ENCODE measurements at regions not wholly inside any gene's neighbourhood (a gene's known extent, or its start where the extent isn't known, plus 50 kb on each side); places are given as distances from the start of the nearest gene placed in this dataset.
"Not testable (repeated sequence)": the region's sequence is repeated elsewhere in the genome, so short reads cannot be mapped to it uniquely, and the experiment has no call there.

DNA sequence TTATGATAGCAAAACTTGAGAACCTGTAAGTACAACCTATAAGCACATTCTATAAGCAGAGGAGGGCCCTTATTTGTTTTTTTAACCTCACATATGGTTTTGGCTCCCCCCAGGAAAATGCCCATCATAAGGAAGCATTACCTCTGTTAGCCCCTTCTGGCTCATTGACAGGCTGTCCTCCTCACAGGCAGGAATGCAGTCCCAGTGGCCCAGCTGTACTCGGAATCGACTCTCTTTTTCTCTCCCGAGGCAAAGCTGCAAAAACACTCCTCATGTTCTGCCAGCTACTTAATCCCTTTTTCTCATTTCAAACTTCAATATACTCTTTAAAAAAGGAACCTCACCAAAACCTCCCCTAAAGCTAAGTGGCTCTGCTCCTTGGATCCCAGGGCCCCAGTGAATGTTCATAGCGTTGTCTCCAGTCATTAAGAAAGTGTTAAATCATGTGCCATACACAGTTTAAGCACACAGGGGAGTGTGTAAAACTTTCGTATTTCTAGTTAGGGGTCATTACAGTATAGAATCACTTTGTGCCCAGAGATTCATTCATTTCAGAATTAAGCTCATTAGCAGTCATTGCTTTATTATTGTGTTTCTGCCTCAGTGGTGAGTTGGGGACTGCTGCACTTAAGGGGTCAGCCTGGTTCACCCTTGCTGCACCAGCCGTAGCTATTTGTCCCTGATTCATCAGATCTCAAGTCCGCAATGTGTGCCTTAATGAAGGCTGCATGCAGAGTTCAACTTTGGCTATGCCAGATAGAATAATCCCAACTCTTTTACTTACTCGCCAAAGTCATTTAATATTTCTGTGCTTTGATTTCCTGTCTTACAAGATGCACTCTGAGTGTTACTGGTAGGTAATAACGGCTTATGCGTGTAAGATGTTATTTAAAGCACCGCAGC, 57.6 kb downstream of the JRKL start:
- no peak for DNase-seq

DNA sequence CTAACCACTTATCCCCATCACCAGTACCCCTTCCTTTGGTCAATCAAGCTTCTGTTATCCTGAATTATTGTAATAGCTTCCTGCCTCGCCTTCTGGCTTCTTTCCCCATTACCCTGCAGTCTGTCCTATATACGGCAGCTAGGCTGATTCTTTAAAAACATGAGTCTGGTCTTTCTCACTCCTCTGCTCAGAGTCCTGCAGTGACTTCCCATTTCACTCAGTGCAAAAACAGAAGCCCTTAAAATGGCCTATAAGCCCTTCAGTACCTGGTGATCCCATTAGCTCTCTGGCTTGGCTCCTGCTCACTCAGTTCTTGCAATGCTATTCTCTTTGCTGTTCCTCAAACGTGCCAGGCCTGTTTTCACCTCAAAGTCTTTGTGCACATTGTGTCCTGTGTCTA, 58.4 kb downstream of the JRKL start:
- DNase-seq: no peak

DNA sequence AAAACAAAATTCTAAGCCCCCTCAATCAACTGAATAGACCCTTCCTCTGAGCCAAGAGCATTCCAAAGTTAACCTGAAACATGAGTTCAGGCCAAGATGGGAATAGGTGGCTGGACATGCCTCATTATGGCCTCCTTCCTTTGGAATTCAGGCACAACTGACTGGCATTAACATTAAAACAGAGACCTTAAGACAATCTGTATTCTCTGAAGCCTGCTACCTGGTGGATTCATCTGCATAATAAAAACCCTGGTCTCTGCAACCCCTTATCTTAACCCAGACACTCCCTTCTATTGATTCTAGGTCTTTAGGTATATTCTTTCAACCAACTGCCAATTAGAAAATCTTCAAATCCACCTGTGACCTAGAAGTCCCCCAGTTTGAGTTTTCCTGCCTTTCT, 66.3 kb downstream of the JRKL start:
- DNase-seq: no peak

DNA sequence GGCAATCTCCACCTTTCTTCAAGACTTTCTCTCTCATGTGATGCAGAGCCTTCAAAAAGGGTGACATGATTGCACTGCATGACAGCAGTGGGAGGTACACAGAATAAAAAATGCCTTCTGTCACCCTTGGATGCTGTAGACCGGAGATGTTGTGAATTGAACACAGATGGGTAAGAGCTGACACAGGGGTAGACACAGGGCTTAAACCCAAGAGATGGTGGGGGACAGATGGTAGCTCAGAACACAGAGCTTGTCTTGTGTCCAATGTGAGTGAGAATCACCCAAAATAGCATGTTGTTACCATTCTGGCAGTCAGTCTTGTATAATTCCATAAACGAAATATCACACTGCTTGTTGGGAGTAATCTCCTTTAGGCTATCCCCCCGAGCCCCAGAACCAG, 69.9 kb downstream of the JRKL start:
- no peak for DNase-seq

DNA sequence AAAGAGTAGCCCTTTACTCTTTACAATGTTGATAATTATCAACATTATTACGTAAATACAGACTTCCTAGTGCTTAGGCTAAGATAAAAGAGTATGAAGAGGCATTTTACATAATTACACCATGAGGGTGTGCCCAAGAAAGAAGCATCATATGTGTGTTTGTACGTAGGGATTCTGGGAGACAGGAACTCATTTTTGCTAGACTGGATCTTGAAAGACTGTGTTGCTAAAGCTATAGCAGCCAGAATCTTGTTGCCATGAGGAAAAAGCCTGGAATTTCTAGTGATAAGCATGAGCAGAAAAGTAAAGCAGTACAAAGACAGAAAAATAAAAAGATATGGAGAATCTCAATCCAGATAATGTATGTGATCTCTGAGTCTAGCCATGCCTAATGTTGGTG, 72.1 kb downstream of the JRKL start:
- no peak for DNase-seq

DNA sequence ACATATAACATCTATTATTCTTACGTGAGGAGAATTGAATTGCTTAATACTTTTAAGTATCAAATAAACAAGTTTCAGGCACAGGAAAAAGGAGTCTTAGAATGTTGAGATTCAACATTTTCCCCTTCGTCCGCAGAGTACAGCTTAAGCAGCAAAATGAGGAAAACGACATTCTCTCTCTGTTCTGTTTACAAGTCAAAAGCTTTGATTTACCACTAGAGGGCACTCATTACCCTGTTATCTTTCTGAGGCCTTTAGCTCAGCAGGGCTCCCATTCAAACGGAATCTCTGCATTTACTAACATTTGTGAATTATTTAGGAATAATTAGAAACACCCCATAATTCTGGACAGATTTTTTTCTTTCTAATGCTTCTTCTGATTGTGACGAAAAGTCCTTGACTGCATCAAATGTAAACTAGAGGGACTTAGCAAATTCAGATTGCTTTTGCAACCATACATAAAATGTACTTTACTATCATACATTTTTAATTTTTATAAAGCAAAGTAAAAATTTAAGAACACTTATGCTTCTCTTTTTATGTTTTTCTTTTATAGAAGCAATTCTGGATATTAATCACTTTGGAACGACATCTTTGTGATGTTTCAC, 75.0 kb downstream of the JRKL start:
- no peak for DNase-seq

DNA sequence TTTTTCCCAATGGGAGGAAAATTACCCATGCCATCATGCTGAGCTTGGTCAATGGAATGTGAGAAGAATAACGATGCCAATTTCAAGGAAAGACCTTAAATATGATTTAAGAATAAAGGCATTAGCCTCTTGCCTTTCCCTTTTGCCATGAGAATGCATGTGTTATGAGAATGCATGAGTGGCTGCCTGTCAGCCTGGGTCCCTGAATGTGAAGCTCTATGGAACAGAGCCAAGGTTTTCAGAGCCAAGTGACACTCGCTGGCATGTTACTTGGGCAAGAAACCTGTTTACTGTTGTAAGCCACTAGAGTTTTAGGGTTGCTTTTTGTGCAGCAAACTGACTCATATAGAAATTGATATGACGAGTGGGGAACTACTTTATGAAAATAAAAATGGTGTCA, 75.7 kb downstream of the JRKL start:
- no peak for DNase-seq

DNA sequence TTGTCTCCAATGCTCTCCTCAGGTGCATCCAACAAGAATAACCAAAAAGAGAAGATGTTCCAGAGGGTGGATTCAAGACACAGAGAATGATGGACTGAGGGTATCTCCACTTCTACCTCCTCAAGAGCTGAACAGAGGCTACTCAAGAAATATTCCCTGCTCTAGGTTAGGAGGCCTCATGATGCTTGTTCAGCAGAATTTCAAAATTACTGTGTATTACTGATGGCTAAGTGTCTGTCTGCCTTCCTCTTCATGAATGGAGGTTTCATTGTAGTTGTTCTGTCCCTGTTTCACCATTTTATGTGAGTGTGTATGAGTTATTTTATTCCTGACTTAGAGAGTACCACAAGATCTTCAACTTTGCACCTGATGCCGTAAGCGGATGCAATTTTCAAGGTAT, 76.8 kb downstream of the JRKL start:
- no peak for DNase-seq

DNA sequence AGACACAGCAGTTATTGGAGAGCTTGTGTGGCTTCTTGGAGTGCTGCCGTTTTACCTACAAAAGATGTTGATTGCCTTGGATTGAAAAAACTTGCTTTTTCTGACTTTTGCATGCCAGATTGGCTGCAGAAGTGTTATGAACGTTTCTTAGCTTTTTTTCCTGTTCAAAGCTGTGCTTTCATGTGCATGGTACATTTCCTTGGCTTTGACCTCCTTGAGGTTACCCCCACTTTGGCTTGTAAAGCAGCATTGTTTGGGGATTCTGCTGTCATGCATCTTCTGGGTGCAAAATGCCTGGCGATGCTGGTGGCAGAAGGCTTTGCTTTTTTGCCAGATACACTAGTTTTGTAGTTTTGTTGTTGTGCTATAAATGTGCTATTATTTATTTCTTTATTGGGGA, 80.0 kb downstream of the JRKL start:
- no peak for DNase-seq

DNA sequence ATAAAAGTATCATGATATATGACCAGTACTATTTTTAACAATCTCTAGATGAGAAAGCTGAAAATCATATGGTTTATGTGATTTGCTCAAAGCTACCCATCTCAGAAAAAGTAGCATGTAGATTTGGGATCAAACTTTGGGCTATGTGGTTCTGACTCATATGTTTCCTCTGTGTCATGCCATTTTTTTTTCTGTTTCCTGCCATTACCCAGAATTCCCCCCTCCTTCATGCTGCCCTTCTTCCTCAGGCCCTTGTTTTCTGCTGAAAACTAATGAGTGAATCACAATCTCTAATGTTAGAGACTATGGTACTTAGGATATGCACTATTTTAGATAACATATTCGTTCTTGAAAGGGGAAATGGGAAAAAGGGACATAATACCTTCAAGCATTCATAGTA, 80.7 kb downstream of the JRKL start:
- DNase-seq: no peak

DNA sequence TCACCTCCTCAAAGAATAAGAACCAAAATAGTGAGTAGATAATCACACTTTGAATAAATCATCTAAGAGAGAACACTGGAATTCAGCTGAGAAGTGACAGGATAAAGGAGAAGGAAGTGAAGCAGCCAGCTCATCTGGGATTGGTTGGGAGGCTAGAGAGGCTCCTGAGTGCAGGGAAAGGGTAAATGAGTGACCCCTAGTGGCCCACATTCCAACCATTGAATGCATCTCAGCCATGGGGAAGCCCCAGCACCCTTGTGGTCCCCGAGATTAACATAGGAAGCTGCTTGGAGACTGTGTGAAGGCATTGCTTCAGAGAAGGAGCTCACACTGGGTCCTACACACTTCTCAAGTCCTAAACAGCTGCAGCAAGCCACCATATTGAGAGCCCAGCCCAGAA, 82.3 kb downstream of the JRKL start:
- DNase-seq: no peak

DNA sequence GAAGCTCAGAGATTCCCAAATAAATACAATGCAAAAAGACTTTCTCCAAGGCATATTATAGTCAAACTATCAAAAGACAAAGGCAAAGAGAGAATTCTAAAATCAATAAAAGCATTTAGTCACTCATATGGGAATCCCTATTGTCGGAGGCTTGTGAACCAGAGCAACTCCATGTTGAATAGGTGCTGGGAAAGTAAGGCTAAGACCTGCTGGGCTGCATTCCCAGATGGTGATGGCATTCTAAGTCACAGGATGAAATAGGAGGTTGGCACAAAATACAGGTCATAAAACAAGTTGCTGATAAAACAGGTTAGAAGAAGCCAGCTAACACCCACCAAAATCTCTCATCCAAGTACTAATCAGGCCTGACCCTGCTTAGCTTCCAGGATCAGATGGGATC, 84.5 kb downstream of the JRKL start:
- DNase-seq: no peak

DNA sequence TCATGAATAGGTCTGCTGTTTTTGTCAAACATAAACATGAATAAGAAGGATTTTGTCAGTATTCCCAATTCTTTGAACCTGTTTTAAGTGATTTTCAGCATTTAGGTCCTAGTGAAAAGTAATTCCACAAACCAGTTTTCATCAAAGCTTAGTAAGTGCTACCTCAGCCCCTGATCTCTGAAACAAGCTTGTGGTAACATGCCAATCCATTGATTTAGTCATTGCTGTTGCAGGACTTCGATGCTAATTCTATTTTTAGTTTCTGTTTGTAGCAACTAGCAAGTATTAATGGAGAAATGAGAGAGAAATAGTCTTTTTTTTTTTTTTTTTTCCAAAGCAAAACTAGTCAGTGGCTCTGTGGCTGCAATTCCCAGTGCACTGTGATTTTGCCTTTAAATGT, 91.4 kb downstream of the JRKL start:
- DNase-seq: no peak

DNA sequence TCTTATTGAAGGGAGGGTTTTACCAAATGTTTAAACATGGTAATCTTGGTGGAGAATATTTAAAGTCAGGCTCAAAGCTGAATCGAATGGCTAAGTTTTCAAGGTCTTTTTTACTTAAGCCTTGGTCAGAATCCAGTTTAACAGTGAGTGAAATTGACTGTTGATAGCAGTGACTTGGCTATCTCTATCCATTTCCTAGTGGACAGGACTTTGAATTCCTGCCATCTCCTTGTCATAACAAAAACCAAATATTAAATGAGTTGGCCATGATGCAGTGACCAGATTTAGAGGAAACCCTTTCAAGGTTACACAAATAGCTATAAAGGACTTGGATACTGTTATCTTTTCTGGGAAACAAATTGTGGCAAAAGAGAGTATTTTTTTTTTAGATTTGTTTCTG, 92.0 kb downstream of the JRKL start:
- DNase-seq: no peak

DNA sequence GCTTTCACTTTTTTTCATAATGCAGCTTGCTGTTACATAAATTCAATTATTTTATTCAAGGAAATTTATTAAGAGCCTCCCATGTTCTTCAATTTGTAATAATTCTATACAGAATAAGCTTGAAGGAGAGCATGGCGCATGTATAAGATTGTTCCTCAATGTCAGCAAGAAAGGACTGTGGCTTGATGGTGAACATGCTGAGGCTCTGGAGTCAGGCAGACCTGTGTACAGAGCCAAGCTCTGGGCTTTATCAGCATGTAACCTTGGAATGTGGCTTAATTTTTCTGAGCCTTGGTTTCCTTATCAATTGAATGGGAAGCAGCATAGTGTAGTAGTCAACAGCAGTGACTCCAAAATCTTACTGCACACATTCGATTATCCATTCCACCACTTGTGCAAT, 92.4 kb downstream of the JRKL start:
- no peak for DNase-seq

DNA sequence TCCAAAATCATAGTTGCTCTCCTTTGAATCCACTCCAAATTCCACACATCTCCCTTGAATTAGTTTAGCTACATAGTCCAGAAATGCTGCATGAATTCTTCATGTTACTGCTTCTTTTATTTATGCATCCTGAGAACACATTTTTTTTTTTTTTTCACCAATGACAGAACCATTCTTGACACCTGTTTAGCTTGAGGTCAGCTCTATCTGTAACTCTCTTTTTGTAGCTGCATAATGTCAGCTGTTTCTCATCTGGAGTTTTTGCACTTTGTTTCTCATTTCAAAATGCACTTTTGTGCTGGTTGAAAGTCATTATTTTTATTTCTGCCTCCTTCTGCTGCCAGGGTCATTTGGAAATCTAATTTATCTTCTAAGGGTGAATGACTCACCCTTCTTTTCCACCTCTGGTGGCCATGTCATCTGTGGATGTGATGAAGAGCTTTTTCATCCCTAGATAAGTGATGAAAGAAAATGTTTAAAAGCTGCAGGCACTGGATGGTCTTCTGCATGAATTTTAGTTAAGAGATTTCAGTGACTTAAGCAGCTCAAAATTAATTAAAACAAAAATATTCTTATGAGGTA, 93.7 kb downstream of the JRKL start:
- no peak for DNase-seq

DNA sequence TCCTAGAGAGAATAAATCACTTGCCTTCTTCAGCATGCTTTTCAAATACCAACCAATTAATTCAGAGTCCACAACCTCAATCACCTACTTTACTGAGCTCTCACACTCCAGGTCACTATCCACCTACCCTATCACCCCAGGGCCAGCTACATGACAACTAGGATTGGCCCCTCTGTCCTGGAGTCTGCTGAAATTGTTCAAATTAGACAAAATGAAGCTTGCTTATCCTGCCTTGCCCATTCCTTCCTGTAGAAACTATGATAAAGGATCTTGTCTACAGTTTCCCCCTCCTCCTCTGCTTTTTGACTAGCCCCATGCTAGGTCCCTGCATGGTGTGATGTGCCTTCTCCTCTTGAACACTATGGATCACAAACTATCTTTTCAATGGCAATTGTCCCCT, 94.5 kb downstream of the JRKL start:
- DNase-seq: no peak

DNA sequence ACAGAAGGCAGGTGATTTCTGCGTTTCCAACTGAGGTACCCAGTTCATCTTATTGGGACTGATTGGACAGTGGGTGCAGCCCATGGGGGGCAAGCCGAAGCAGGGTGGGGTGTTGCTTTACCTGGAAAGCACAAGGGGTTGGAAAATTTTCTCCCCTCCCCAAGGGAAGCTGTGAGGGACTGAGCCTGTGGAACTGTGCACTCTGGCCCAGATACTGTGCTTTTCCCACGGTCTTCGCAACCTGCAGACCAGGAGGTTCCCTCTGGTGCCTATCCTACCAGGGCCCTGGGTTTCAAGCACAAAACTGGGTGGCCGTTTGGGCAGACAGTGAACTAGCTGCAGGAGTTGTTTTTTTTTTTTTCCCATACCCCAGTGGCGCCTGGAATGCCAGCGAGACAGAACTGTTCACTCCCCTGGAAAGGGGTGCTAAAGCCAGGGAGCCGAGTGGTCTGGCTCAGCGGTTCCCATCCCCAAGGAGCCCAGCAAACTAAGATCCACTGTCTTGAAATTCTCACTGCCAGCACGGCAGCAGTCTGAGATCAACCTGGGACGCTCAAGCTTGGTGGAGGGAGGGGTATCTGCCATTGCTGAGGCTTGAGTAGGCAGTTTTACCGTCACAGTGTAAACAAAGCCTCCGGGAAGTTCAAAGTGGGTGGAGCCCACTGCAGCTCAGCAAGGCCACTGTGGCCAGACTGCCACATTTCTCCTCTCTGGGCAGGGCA, 97.2 kb downstream of the JRKL start:
- no peak for DNase-seq

DNA sequence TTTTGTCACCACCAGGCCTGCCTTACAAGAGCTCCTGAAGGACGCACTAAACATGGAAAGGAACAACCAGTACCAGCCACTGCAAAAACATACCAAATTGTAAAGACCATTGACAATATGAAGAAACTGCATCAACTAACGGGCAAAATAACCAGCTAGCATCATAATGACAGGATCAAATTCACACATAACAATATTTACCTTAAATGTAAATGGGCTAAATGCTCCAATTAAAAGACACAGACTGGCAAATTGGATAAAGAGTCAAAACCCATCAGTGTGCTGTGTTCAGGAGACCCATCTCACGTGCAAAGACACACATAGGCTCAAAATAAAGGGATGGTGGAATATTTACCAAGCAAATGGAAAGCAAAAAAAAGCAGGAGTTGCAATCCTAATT, 99.1 kb downstream of the JRKL start:
- DNase-seq: not testable (repeated sequence)

DNA sequence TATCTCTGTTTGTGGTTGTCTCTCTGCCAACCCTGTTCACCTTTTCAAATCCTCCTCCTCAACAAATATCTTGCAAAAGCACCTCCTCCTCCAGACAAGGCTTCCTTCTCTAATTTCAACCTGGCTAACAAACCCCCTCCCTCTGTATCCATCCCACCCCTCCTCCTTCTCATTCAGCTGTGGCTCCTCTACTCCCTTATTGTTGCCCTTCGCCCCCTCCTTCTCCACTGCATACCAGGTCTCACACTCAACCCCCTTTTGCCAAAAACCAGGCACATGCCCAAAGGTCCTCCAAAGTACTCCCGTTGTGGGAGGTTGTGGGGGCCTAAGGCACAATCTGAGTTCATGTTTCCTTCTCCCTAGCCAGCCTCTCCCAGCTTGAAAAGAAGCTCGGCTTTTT, 110.6 kb downstream of the JRKL start:
- DNase-seq: no peak

DNA sequence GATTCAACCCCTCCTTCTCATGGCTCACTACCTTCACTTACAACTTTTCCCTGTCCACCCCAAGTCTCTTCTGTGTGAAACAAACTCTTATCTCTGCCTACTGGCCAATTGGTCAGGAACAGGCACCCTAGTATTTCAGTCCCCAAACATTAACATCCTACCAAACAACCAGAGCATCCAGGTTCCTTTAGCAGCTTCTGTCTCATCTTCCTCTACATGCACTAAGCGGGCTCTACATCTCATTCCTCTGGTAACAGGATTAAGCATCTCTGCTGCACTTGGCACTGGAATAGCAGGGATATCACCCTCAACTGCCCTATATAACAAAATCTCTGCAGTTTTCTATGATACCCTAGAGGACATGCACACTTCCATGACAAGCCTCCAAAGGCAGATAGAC, 116.2 kb downstream of the JRKL start:
- DNase-seq: no peak

DNA sequence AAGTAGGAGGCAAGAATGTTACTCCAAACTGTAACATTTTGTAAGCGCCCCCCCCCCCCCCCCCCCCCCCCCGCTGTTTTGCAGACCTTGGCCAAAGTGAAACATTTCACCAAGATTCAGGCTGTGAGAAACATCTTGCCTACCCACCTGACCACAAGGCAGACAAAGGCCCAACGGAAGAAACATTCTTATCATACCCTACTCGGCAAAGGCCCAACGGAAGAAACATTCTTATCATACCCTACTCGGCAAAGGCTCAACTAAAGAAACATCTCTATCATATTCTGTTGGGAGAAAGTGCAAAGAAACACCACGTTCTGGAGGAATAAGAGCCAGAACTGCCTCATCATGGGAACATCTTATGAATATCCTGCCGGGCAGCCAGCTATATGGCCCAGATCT, 117.1 kb downstream of the JRKL start:
- DNase-seq: no peak

DNA sequence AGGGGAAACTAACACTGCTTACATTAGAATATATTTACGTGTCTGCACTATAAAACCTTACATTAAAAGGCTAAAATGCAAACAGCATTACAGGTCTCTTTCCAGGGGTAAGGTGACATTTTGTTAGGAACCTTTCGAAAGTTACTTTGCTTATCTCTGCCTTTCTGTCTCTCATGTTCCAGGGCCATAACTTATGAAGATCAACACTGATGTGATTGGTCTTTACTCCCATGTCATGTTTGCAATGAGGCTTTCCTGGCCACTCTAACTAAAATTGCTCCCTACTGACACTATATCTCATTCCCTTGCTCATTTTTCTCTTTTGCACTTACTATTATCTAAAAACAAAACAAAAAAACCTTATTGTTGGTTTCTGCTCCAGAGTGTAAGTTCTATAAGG, 119.0 kb downstream of the JRKL start:
- DNase-seq: no peak

DNA sequence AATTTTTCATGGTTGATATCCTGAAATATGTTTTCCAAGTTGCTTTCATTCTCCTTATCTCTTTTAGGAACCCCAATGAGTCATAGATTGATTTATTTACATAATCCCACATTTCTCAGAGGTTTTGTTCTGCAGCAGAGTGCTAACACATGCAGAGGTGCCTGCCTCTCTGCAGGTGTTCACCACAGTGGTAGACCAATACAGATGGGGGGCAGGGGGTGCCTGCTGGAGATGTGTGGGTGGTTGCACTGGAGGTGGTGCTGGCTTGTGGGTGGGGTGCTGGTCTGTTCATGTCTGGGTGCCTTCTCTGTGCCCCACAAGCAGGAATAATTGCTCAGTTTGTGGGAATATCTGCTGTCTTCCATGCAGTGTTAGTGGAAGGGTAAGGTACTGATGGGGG, 131.1 kb downstream of the JRKL start:
- DNase-seq: no peak

Data from right forelimb (tissue), 1 donor.